GM19239 (cell line): ENCODE measurements at regions not wholly inside any gene's neighbourhood (a gene's known extent, or its start where the extent isn't known, plus 50 kb on each side); places are given as distances from the start of the nearest gene placed in this dataset.

ENCODE experiments used
- DNase-seq: peaks from one replicate; pipeline ENCODE4 v3.0.0; 2011; ENCODE audit warnings: low spot score; ENCODE audit not compliant: insufficient read length
- FAIRE-seq: peaks from 2 replicates; lab custom pipeline; 2011; peaks lifted over from hg19 to GRCh38; lab: Jason Lieb, UNC

- no peak for DNase-seq
- no peak for FAIRE-seq
Observed at GRCh38 chr13:105193026-105193425, 1342.4 kb downstream of the EFNB2 start.

GRCh38 chr13:105184201-105184600 is 1351.3 kb downstream of the EFNB2 start:
- FAIRE-seq = no peak
- no peak for DNase-seq

GRCh38 chr13:105177265-105177900 is 1358.1 kb downstream of the EFNB2 start:
- FAIRE-seq (no peak), DNase-seq (no peak)

GRCh38 chr13:105170438-105170837 is 1365.0 kb downstream of the EFNB2 start:
- FAIRE-seq (no peak), DNase-seq (no peak)

- no peak for FAIRE-seq
- no peak for DNase-seq
Observed at GRCh38 chr13:105168295-105168694, 1367.2 kb downstream of the EFNB2 start.

- DNase-seq = no peak
Observed at GRCh38 chr13:105167385-105167784, 1368.1 kb downstream of the EFNB2 start.

GRCh38 chr13:105165449-105166125 is 1369.9 kb downstream of the EFNB2 start:
- FAIRE-seq (no peak), DNase-seq (no peak)

More at GRCh38 chr13:105167385-105167784, 1368.1 kb downstream of the EFNB2 start:
- no peak for FAIRE-seq

GRCh38 chr13:105159841-105160240 is 1375.6 kb downstream of the EFNB2 start:
- DNase-seq (no peak), FAIRE-seq (no peak)

GRCh38 chr13:105153611-105154010 is 1381.9 kb downstream of the EFNB2 start:
- FAIRE-seq (no peak), DNase-seq (no peak)

- FAIRE-seq = no peak
- no peak for DNase-seq
Observed at GRCh38 chr13:105151639-105152038, 1383.8 kb downstream of the EFNB2 start.

GRCh38 chr13:105147461-105147860 is 1388.0 kb downstream of the EFNB2 start:
- DNase-seq (no peak), FAIRE-seq (no peak)

- FAIRE-seq = no peak
- no peak for DNase-seq
Observed at GRCh38 chr13:105144936-105145335, 1390.5 kb downstream of the EFNB2 start.

GRCh38 chr13:105144020-105144419 is 1391.4 kb downstream of the EFNB2 start:
- FAIRE-seq = no peak
- DNase-seq = no peak

- FAIRE-seq (no peak), DNase-seq (no peak)
Observed at GRCh38 chr13:105142556-105142955, 1392.9 kb downstream of the EFNB2 start.

GRCh38 chr13:105139380-105140285 is 1395.8 kb downstream of the EFNB2 start:
- DNase-seq (peak; percentile 40), FAIRE-seq (peak; percentile 95)

- DNase-seq = no peak
- FAIRE-seq = no peak
Observed at GRCh38 chr13:105139048-105139379, 1396.4 kb downstream of the EFNB2 start.

GRCh38 chr13:105135852-105136615 is 1399.4 kb downstream of the EFNB2 start:
- DNase-seq = no peak
- no peak for FAIRE-seq

GRCh38 chr13:105127732-105128131 is 1407.7 kb downstream of the EFNB2 start:
- no peak for DNase-seq
- FAIRE-seq = no peak

- DNase-seq (no peak), FAIRE-seq (no peak)
Observed at GRCh38 chr13:105121221-105121620, 1414.2 kb downstream of the EFNB2 start.

GRCh38 chr13:105118426-105118985 is 1417.0 kb downstream of the EFNB2 start:
- no peak for DNase-seq
- FAIRE-seq = no peak
